GM19240 (cell line): ENCODE measurements at regions not wholly inside any gene's neighbourhood (a gene's known extent, or its start where the extent isn't known, plus 50 kb on each side); places are given as distances from the start of the nearest gene placed in this dataset.

Experiments used
- DNase-seq: peaks from one replicate; pipeline ENCODE4 v3.0.0; 2011; ENCODE audit warnings: low spot score; ENCODE audit not compliant: insufficient read length

- no peak for DNase-seq
Observed at GRCh38 chr1:48164571-48164970, 57.9 kb upstream of the SLC5A9 start.

GRCh38 chr1:48160486-48161132 is 61.9 kb upstream of the SLC5A9 start:
- DNase-seq, result no peak

GRCh38 chr1:48139275-48139674 is 83.2 kb upstream of the SLC5A9 start:
- no peak for DNase-seq

- no peak for DNase-seq
Observed at GRCh38 chr1:48127735-48128685, 94.5 kb upstream of the SLC5A9 start.

- DNase-seq, result no peak
Observed at GRCh38 chr1:48123647-48124046, 98.9 kb upstream of the SLC5A9 start.

GRCh38 chr1:48121955-48122354 is 100.6 kb upstream of the SLC5A9 start:
- DNase-seq, result no peak

- DNase-seq, result no peak
Observed at GRCh38 chr1:48120621-48121020, 101.9 kb upstream of the SLC5A9 start.

GRCh38 chr1:48115835-48116234 is 106.7 kb upstream of the SLC5A9 start:
- no peak for DNase-seq

GRCh38 chr1:48114596-48115382 is 107.7 kb upstream of the SLC5A9 start:
- no peak for DNase-seq

- no peak for DNase-seq
Observed at GRCh38 chr1:48109390-48110013, 112.3 kb upstream of the TRABD2B start.

GRCh38 chr1:48107516-48107915 is 110.3 kb upstream of the TRABD2B start:
- DNase-seq, result no peak

GRCh38 chr1:48106049-48106448 is 108.9 kb upstream of the TRABD2B start:
- no peak for DNase-seq

GRCh38 chr1:48105165-48105564 is 108.0 kb upstream of the TRABD2B start:
- DNase-seq, result no peak

- DNase-seq, result no peak
Observed at GRCh38 chr1:48103495-48103894, 106.3 kb upstream of the TRABD2B start.

- no peak for DNase-seq
Observed at GRCh38 chr1:48102766-48103165, 105.6 kb upstream of the TRABD2B start.

- DNase-seq, result no peak
Observed at GRCh38 chr1:48099072-48099773, 102.0 kb upstream of the TRABD2B start.

GRCh38 chr1:48093696-48094528 is 96.7 kb upstream of the TRABD2B start:
- peak; percentile 81 for DNase-seq

- no peak for DNase-seq
Observed at GRCh38 chr1:48093147-48093546, 96.0 kb upstream of the TRABD2B start.

- no peak for DNase-seq
Observed at GRCh38 chr1:48092401-48092800, 95.2 kb upstream of the TRABD2B start.

- DNase-seq, result no peak
Observed at GRCh38 chr1:48089356-48089891, 92.2 kb upstream of the TRABD2B start.
